ENCODE measurements at regions not wholly inside any gene's neighbourhood (a gene's known extent, or its start where the extent isn't known, plus 50 kb on each side); places are given as distances from the start of the nearest gene placed in this dataset.

- DNase-seq: no peak
- no TSS peak for BruUV-seq (replicated peaks)
- Histone ChIP-seq H3K27ac (no peak overlapping the region), H3F3A (ENCODE audit: insufficient read depth, low read depth) (no peaks in the 10 kb centered on the region), H3K4me1 (replicated peaks; ENCODE audit: insufficient read depth) (no peaks in the 10 kb centered on the region), H2AFZ (no peak overlapping the region), H3K79me2 (ENCODE audit: low read depth) (no peaks in the 10 kb centered on the region), H3K9me2 (ENCODE audit: insufficient read depth) (no peaks in the 10 kb centered on the region), H3K4me3 (no peak overlapping the region), H3K27me3 (ENCODE audit: insufficient read depth, low read depth) (no peaks in the 10 kb centered on the region), H4K20me1 (ENCODE audit: insufficient read depth) (no peaks in the 10 kb centered on the region), H3K4me2 (no peak overlapping the region), H3K9me3 (ENCODE audit: insufficient read depth, low read depth) (no peaks in the 10 kb centered on the region), H3K36me3 (ENCODE audit: low read depth) (no peaks in the 10 kb centered on the region)
- no peak for TF ChIP-seq CTCF (conservative IDR thresholded peaks at IDR 0.05)
- no peak for TF ChIP-seq EZH2 (IDR thresholded peaks at IDR 0.05; ENCODE audit: low read depth)
- intact Hi-C loops (cut with micrococcal nuclease; ENCODE audit: unreplicated experiment): no loop called here
- ChIA-PET POLR2A (ENCODE audit: unreplicated experiment) (no interaction called here), CTCF (no interaction called here)
Measured at GRCh38 chr12:71270057-71270456, 112.3 kb upstream of the TSPAN8 start.

GRCh38 chr12:71269281-71269598 is 111.4 kb upstream of the TSPAN8 start:
- Histone ChIP-seq H3K9me2 (ENCODE audit: insufficient read depth) (no peaks in the 10 kb centered on the region), H3K27me3 (ENCODE audit: insufficient read depth, low read depth) (no peaks in the 10 kb centered on the region), H2AFZ (no peak overlapping the region), H3K4me1 (replicated peaks; ENCODE audit: insufficient read depth) (no peaks in the 10 kb centered on the region), H3K27ac (no peak overlapping the region), H3K9me3 (ENCODE audit: insufficient read depth, low read depth) (no peaks in the 10 kb centered on the region), H3K4me3 (no peak overlapping the region), H3K4me2 (no peak overlapping the region), H3K36me3 (ENCODE audit: low read depth) (no peaks in the 10 kb centered on the region), H3F3A (ENCODE audit: insufficient read depth, low read depth) (no peaks in the 10 kb centered on the region), H3K79me2 (ENCODE audit: low read depth) (no peaks in the 10 kb centered on the region), H4K20me1 (ENCODE audit: insufficient read depth) (no peaks in the 10 kb centered on the region)
- intact Hi-C loops (cut with micrococcal nuclease; ENCODE audit: unreplicated experiment): no loop called here
- no peak for DNase-seq
- POLR2A ChIA-PET (ENCODE audit: unreplicated experiment): interaction anchor here (0.6 kb wide), 1 partner anchor 281 kb away, joined by 3 read pairs; no protein-coding TSS in a partner anchor
- BruUV-seq (replicated peaks): no TSS peak
- TF ChIP-seq CTCF (conservative IDR thresholded peaks at IDR 0.05) (no peak), EZH2 (IDR thresholded peaks at IDR 0.05; ENCODE audit: low read depth) (no peak)
- CTCF ChIA-PET: no interaction called here

GRCh38 chr12:71268598-71269280 is 110.9 kb upstream of the TSPAN8 start:
- CTCF ChIA-PET: no interaction called here
- H3K9me3 ChIP-seq (ENCODE audit: insufficient read depth, low read depth): no peaks in the 10 kb centered on the region
- no peak overlapping the region for H2AFZ ChIP-seq
- no peaks in the 10 kb centered on the region for H3K4me1 ChIP-seq (replicated peaks; ENCODE audit: insufficient read depth)
- no peaks in the 10 kb centered on the region for H3F3A ChIP-seq (ENCODE audit: insufficient read depth, low read depth)
- H3K36me3 ChIP-seq (ENCODE audit: low read depth): no peaks in the 10 kb centered on the region
- H3K9me2 ChIP-seq (ENCODE audit: insufficient read depth): no peaks in the 10 kb centered on the region
- BruUV-seq (replicated peaks): no TSS peak
- no peak for DNase-seq
- no peaks in the 10 kb centered on the region for H3K79me2 ChIP-seq (ENCODE audit: low read depth)
- H3K4me3 ChIP-seq: no peak overlapping the region
- POLR2A ChIA-PET (ENCODE audit: unreplicated experiment): interaction anchor here (0.6 kb wide), 1 partner anchor 282 kb away, joined by 3 read pairs; no protein-coding TSS in a partner anchor
- TF ChIP-seq EZH2 (IDR thresholded peaks at IDR 0.05; ENCODE audit: low read depth): no peak
- TF ChIP-seq CTCF (conservative IDR thresholded peaks at IDR 0.05): no peak
- H3K4me2 ChIP-seq: no peak overlapping the region
- no peak overlapping the region for H3K27ac ChIP-seq
- no peaks in the 10 kb centered on the region for H3K27me3 ChIP-seq (ENCODE audit: insufficient read depth, low read depth)
- H4K20me1 ChIP-seq (ENCODE audit: insufficient read depth): no peaks in the 10 kb centered on the region
- intact Hi-C loops (cut with micrococcal nuclease; ENCODE audit: unreplicated experiment): no loop called here

All from PC-9 (cell line).